ENCODE measurements at regions not wholly inside any gene's neighbourhood (a gene's known extent, or its start where the extent isn't known, plus 50 kb on each side); places are given as distances from the start of the nearest gene placed in this dataset.
"Not testable (repeated sequence)": the region's sequence is repeated elsewhere in the genome, so short reads cannot be mapped to it uniquely, and the experiment has no call there.

DNA sequence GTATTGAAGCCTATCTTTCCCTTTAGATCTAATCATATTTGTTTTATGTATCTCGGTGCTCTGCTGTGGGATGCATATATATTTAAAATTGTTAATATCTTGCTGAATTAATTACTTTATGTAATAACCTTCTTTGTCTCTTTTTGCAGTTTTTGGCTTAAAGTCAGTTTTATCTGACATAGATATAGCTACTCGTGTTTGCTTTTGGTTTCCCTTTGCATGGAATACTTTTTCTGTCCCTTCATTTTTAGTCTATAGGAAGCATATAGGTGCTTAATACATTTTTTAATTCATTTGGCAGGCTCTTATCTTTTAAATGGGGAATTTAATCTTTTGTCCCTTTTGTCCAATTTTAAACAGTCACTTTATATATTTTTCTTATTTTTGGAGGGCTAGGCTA is 360.6 kb upstream of the PRR16 start:
- no peaks in the 10 kb centered on the region for H3K9me3 ChIP-seq
- H3K4me1 ChIP-seq, result no peaks in the 10 kb centered on the region
- H3K4me3 ChIP-seq, result no peak overlapping the region
- no peak for DNase-seq (ENCODE audit: low spot score in 2 of 2)
- no peaks in the 10 kb centered on the region for H3K27me3 ChIP-seq (ENCODE audit: low read depth)
- H3K36me3 ChIP-seq (replicated peaks), result no peaks in the 10 kb centered on the region
- in situ Hi-C loops (cut with MboI; ENCODE audit: low sequenced_read_pairs), result no loop called here

DNA sequence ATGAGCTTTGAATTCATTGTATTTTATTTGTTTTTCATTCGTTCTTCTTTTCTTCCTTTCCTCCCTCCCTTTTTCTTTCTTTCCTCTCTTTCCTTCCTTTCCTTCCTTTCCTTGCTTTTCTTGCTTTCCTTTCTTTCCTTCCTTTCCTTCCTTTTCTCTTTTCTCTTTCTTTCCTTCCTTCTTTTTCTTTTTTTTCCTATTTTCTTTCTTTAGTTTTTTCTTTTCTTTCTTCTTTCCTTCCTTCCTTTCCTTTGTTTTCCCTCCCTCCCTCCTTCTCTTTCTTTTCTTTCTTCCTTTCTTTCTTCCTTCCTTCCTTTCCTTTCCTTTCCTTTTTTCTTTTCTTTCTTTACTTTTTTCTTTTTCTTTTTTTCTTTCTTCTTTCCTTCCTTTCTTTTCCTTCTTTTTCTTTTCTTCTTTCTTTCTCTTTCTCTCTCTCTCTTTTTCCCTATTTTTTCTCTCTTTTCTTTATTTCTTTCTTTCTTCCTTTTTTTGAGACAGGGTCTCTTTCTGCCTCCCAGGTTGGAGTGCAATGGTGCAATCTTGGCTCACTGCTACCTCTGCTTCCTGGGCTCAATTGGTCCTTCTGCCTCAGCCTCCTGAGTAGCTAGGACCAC is 357.1 kb upstream of the PRR16 start:
- Histone ChIP-seq H3K4me1 (no peaks in the 10 kb centered on the region), H3K4me3 (no peak overlapping the region), H3K36me3 (replicated peaks) (no peaks in the 10 kb centered on the region), H3K27me3 (ENCODE audit: low read depth) (no peaks in the 10 kb centered on the region), H3K9me3 (no peaks in the 10 kb centered on the region)
- DNase-seq (ENCODE audit: low spot score in 2 of 2), result no peak
- in situ Hi-C loops (cut with MboI; ENCODE audit: low sequenced_read_pairs), result no loop called here

DNA sequence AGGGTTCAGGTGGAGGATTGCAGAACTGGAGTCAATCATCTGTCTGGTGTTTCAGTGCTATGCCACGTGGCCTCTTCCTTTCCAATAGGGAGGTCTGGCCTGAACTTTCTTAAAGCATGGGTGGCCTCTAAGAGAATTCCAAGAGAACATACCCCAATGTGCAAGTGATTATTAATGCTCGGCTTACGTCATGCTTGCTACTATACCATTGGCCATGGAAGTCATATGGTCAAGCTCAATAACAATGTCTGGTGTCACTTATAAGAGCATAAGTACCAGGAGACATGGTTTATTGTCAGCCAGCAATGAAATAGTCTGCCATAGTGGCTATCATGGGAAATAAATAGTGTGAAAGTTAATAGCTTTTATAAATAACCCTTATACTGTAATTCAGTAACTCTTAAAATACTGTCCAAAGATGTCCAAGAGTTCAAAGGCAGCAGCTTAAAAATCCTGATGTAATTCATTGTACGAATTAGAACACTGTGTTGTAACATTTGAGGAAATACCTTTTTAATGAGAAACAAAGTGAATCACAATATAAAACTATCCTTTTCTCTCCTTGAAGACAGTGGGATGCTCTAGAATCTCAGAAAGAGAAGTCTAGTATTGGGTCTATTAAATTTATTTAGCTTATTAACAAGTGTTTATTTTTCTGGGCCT is 355.4 kb upstream of the PRR16 start:
- Histone ChIP-seq H3K9me3 (no peaks in the 10 kb centered on the region), H3K4me3 (no peak overlapping the region), H3K27me3 (ENCODE audit: low read depth) (no peaks in the 10 kb centered on the region), H3K36me3 (replicated peaks) (no peaks in the 10 kb centered on the region), H3K4me1 (no peaks in the 10 kb centered on the region)
- no peak for DNase-seq (ENCODE audit: low spot score in 2 of 2)
- in situ Hi-C loops (cut with MboI; ENCODE audit: low sequenced_read_pairs), result no loop called here

DNA sequence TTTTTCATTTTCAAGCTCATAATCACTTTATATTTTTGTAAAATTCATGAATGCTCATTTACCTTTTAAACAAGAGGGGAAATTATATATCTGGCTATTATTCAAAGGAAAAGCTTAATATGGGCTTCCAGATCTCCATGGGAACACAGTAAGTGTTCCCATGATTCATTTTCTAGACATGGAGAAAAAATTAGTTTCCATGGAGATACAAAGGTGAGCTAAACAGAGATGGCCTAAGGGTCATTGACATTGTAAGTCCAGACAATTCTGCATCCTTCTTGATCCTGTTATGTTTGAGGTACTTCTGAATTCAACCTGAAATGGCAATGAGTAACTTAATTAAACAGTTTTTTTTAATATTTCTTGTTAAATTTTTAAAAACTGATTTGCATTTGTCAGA is 341.4 kb upstream of the PRR16 start:
- DNase-seq (ENCODE audit: low spot score in 2 of 2), result no peak
- Histone ChIP-seq H3K36me3 (replicated peaks) (no peaks in the 10 kb centered on the region), H3K9me3 (no peaks in the 10 kb centered on the region), H3K4me3 (no peak overlapping the region), H3K4me1 (no peaks in the 10 kb centered on the region), H3K27me3 (ENCODE audit: low read depth) (no peaks in the 10 kb centered on the region)
- in situ Hi-C loops (cut with MboI; ENCODE audit: low sequenced_read_pairs), result no loop called here

DNA sequence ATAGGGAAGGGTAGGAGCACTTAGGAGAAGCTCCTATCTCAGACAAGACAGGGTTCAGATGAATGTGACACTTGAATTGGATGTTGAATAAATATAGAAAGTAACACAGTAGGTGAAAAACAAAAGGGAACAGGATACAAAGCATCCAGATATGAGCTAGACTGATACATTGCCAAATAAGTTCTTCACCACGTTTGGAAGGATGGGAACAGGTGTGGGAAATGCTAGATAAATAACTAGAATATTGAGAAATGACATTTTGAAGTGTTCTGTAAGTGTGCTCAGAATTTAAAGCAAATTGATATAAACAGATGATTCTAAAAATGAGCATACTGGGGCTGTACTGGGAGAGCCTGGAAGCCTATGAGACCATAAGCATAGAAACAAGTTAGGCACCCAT is 340.1 kb upstream of the PRR16 start:
- Histone ChIP-seq H3K36me3 (replicated peaks) (no peaks in the 10 kb centered on the region), H3K4me1 (no peaks in the 10 kb centered on the region), H3K9me3 (no peaks in the 10 kb centered on the region), H3K4me3 (no peak overlapping the region), H3K27me3 (ENCODE audit: low read depth) (no peaks in the 10 kb centered on the region)
- no peak for DNase-seq (ENCODE audit: low spot score in 2 of 2)
- in situ Hi-C loops (cut with MboI; ENCODE audit: low sequenced_read_pairs), result no loop called here

DNA sequence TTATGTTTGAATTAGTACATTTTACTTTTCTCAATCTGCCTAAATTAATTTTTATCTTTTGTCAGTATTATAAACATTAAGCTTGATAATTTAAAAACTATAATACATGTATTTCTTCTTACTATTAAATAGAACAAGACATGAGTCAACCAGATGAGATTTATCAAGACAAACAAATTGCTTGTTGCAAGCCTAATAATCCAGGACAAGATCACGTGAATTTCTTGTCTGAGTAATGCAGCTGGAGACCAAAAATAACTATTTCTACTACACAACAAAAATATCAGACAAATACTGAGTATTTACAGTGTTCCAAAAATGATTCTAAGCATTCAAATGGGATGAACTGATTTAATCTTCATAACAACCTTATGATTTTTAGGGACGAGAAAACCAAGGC is 339.1 kb upstream of the PRR16 start:
- DNase-seq (ENCODE audit: low spot score in 2 of 2), result no peak
- no peak overlapping the region for H3K4me3 ChIP-seq
- no peaks in the 10 kb centered on the region for H3K4me1 ChIP-seq
- in situ Hi-C loops (cut with MboI; ENCODE audit: low sequenced_read_pairs), result no loop called here
- H3K36me3 ChIP-seq (replicated peaks), result no peaks in the 10 kb centered on the region
- no peaks in the 10 kb centered on the region for H3K27me3 ChIP-seq (ENCODE audit: low read depth)
- H3K9me3 ChIP-seq, result no peaks in the 10 kb centered on the region

DNA sequence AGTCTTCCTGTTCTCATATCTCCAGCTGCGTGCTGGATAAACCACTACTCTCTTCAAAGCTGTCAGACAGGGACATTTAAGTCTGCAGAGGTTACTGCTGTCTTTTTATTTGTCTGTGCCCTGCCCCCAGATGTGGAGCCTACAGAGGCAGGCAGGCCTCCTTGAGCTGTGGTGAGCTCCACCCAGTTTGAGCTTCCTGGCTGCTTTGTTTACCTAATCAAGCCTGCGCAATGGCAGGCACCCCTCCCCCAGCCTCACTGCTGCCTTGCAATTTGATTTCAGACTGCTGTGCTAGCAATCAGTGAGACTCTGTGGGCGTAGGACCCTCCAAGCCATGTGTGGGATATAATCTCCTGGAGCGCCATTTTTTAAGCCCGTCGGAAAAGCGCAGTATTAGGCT is 331.8 kb upstream of the PRR16 start:
- in situ Hi-C loops (cut with MboI; ENCODE audit: low sequenced_read_pairs); DNase-seq (ENCODE audit: low spot score in 2 of 2); H3K27me3 ChIP-seq (ENCODE audit: low read depth); H3K9me3 ChIP-seq; H3K36me3 ChIP-seq (replicated peaks); H3K4me3 ChIP-seq; H3K4me1 ChIP-seq: not testable (repeated sequence)

DNA sequence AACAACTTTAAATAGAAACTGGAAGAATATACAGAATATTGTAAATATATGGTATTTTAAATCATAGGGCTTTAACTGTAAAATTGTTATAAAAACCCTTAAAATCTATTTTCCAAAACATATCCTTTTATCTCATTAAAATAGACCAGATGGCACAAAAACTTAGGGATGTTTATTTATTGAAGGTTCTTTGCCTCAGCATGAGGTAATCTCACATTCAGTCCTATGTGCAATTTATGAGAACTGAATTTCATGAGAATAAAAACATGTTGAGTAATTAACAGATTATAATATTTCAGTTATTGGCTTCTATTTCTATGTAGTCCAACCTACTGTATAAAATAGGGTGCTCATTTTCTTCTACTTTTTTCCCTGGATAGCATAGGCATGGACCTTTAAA is 329.2 kb upstream of the PRR16 start:
- Histone ChIP-seq H3K36me3 (replicated peaks) (no peaks in the 10 kb centered on the region), H3K4me3 (no peak overlapping the region), H3K4me1 (no peaks in the 10 kb centered on the region), H3K9me3 (no peaks in the 10 kb centered on the region; the same call in 1 of the 2 replicates), H3K27me3 (ENCODE audit: low read depth) (no peaks in the 10 kb centered on the region)
- in situ Hi-C loops (cut with MboI; ENCODE audit: low sequenced_read_pairs), result no loop called here
- no peak for DNase-seq (ENCODE audit: low spot score in 2 of 2)

DNA sequence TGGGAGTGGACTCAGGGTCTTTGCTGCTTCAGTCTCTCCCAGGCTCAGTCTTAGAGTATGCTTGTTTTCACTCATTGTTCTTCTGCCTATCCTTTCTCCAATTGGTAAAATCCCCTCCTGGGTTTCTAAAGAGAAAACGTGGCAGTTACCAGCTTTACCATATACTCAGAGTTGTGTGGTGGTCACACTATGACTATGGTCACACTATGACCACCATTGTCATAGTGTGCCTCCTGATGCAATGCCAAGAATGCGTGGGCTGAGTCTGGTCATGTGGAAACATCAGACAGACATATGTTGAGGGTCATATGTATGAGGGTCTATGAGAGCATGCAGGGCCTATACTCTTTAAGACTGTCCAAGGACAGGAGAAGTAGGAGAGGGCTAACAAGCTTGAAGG is 326.5 kb upstream of the PRR16 start:
- H3K36me3 ChIP-seq (replicated peaks), result no peaks in the 10 kb centered on the region
- no peaks in the 10 kb centered on the region for H3K4me1 ChIP-seq
- H3K27me3 ChIP-seq (ENCODE audit: low read depth), result no peaks in the 10 kb centered on the region
- H3K4me3 ChIP-seq, result no peak overlapping the region
- H3K9me3 ChIP-seq, result no peaks in the 10 kb centered on the region
- in situ Hi-C loops (cut with MboI; ENCODE audit: low sequenced_read_pairs), result no loop called here
- no peak for DNase-seq (ENCODE audit: low spot score in 2 of 2)

DNA sequence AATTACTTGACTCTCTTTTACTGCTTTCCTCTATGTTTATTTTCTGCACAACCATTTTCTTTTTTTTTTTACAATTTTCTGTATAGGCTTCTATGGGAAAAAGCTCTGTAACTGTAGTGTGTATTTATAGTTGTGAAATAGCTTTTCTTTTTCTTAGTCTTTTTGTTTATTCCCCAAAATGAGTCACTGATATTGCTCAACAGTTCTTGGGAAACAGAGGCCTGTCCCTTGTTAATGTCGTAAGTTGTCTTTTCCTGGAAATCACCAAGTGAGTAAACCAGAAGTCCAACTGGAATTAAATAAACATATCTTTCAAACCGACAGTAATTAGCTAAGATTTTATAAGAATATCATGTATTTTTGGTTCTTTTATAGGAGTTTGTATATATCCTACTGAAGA is 325.1 kb upstream of the PRR16 start:
- in situ Hi-C loops (cut with MboI; ENCODE audit: low sequenced_read_pairs), result no loop called here
- Histone ChIP-seq H3K36me3 (replicated peaks) (no peaks in the 10 kb centered on the region), H3K9me3 (no peaks in the 10 kb centered on the region), H3K4me1 (no peaks in the 10 kb centered on the region), H3K27me3 (ENCODE audit: low read depth) (no peaks in the 10 kb centered on the region), H3K4me3 (no peak overlapping the region)
- DNase-seq (ENCODE audit: low spot score in 2 of 2), result no peak

DNA sequence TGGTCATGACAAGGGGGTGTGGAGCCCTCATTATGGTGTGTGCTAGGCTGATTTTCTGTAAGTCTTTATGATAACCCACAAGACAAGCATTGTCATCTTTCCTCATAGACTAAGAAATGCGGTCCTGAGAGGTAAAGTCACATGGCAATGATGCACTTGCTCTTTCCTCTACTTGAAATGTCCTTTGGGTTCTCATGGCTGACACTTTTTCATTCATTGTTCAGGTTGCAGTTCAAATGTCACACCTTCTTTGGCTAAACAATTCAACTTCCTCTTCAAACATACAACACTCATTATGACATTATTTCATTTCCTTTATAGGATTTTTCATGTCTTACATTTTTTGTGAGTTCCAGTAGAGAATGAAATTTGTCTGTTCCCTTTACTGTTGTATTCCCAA is 323.6 kb upstream of the PRR16 start:
- DNase-seq (ENCODE audit: low spot score in 2 of 2), result no peak
- Histone ChIP-seq H3K36me3 (replicated peaks) (no peaks in the 10 kb centered on the region), H3K27me3 (ENCODE audit: low read depth) (no peaks in the 10 kb centered on the region), H3K9me3 (peaks cover 6% of the 10 kb centered on the region; the same call in 1 of the 2 replicates), H3K4me3 (no peak overlapping the region), H3K4me1 (no peaks in the 10 kb centered on the region)
- in situ Hi-C loops (cut with MboI; ENCODE audit: low sequenced_read_pairs), result no loop called here

DNA sequence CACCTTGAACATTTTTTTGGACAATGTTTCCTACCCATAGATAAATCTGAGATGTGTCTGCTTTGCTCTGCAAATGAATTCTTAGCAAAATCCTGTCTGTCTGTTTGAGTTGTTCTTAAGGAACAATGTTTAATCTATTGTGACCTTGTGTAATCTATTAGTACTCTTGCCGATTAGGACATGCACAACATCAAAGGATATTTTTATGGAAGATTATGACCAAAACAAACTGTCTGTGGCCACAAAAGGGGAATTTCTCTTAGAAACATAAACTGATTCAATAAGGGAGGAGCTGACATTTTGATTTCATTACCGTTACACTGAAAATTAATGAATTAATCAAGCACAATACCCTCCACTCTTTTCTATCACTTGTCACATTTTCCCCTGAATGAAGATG is 323.0 kb upstream of the PRR16 start:
- no peaks in the 10 kb centered on the region for H3K36me3 ChIP-seq (replicated peaks)
- H3K9me3 ChIP-seq, result peaks cover 6% of the 10 kb centered on the region; the same call in 1 of the 2 replicates
- no peaks in the 10 kb centered on the region for H3K4me1 ChIP-seq
- in situ Hi-C loops (cut with MboI; ENCODE audit: low sequenced_read_pairs), result no loop called here
- no peaks in the 10 kb centered on the region for H3K27me3 ChIP-seq (ENCODE audit: low read depth)
- H3K4me3 ChIP-seq, result no peak overlapping the region
- DNase-seq (ENCODE audit: low spot score in 2 of 2), result no peak

DNA sequence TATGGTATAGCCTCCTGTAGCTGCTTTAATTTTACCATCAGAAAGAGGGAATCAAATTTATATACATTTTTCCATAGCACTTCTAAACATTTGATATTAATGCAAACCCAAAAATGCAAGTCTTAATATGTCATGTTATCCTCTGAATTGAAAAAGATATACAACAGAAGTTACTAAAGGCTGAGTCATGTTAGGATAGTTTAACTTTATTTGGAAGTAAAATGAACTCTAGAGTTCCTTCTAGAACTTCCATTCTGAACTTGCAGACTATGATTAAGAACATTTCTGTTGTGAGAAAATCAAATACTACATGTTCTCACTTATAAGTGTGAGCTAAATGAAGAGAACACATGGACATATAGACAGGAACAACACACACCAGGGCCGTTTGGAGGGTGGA is 317.3 kb upstream of the PRR16 start:
- DNase-seq (ENCODE audit: low spot score in 2 of 2), result no peak
- H3K4me1 ChIP-seq, result no peaks in the 10 kb centered on the region
- no peak overlapping the region for H3K4me3 ChIP-seq
- H3K9me3 ChIP-seq, result peaks cover 6% of the 10 kb centered on the region; the same call in 1 of the 2 replicates
- no peaks in the 10 kb centered on the region for H3K36me3 ChIP-seq (replicated peaks)
- in situ Hi-C loops (cut with MboI; ENCODE audit: low sequenced_read_pairs), result no loop called here
- no peaks in the 10 kb centered on the region for H3K27me3 ChIP-seq (ENCODE audit: low read depth)

DNA sequence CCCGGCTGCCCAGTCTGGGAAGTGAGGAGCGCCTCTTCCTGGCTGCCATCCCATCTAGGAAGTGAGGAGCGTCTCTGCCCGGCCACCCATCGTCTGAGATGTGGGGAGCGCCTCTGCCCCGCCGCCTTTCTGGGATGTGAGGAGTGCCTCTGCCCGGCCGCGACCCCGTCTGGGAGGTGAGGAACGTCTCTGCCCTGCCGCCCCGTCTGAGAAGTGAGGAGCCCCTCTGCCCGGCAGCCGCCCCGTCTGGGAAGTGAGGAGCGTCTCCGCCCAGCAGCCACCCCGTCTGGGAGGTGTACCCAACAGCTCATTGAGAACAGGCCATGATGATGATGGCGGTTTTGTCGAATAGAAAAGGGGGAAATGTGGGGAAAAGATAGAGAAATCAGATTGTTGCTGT is 316.2 kb upstream of the PRR16 start:
- H3K4me3 ChIP-seq; H3K9me3 ChIP-seq; in situ Hi-C loops (cut with MboI; ENCODE audit: low sequenced_read_pairs); DNase-seq (ENCODE audit: low spot score in 2 of 2); H3K36me3 ChIP-seq (replicated peaks); H3K27me3 ChIP-seq (ENCODE audit: low read depth); H3K4me1 ChIP-seq: not testable (repeated sequence)

DNA sequence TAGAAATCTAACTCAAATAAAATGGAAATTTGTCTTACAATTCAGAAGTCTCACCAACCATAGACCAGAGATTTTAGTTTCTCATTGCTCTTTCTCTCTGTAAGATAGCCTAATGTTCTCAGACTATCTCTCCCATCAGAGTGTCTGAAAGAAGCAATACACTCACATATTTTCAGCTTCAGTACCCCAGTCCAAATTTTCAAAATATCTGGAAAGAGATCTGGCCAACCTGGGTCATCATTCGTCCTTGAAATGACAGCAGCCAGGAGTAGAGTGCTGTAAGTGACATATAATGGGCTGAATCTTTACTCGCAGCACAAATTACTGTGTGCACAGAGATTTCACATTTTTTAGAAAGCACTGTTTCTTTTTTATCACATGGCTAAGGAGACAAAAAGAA is 313.3 kb upstream of the PRR16 start:
- Histone ChIP-seq H3K4me3 (no peak overlapping the region), H3K36me3 (replicated peaks) (no peaks in the 10 kb centered on the region), H3K4me1 (peaks cover 5% of the 10 kb centered on the region; the same call in 1 of the 2 replicates), H3K27me3 (ENCODE audit: low read depth) (no peaks in the 10 kb centered on the region), H3K9me3 (no peaks in the 10 kb centered on the region)
- no peak for DNase-seq (ENCODE audit: low spot score in 2 of 2)
- in situ Hi-C loops (cut with MboI; ENCODE audit: low sequenced_read_pairs), result no loop called here
